Endothelial cell (in vitro differentiated cells): ENCODE measurements at regions not wholly inside any gene's neighbourhood (a gene's known extent, or its start where the extent isn't known, plus 50 kb on each side); places are given as distances from the start of the nearest gene placed in this dataset.

Experiments
- DNase-seq: peaks from one replicate; pipeline ENCODE4 v3.0.0; 2021; ENCODE audit warnings: low spot score
- H3K27ac Mint-ChIP-seq: one replicate; pipeline ENCODE4 v1.8.0; 2021; ENCODE audit warnings: mixed read lengths, inconsistent platforms; ENCODE audit not compliant: unreplicated experiment
- H3K27me3 Mint-ChIP-seq: one replicate; pipeline ENCODE4 v1.8.0; 2021; ENCODE audit warnings: mild to moderate bottlenecking, moderate library complexity, mixed read lengths, inconsistent platforms; ENCODE audit not compliant: unreplicated experiment
- H3K36me3 Mint-ChIP-seq: one replicate; pipeline ENCODE4 v1.8.0; 2021; ENCODE audit warnings: mild to moderate bottlenecking, low read depth, mixed read lengths, inconsistent platforms; ENCODE audit not compliant: unreplicated experiment
- H3K4me1 Mint-ChIP-seq: one replicate; pipeline ENCODE4 v1.8.0; 2021; ENCODE audit warnings: mild to moderate bottlenecking, mixed read lengths, inconsistent platforms; ENCODE audit not compliant: unreplicated experiment
- H3K4me3 Mint-ChIP-seq: one replicate; pipeline ENCODE4 v1.8.0; 2021; ENCODE audit warnings: mild to moderate bottlenecking, mixed read lengths, inconsistent platforms; ENCODE audit not compliant: unreplicated experiment
- H3K9me3 Mint-ChIP-seq: one replicate; pipeline ENCODE4 v1.8.0; 2021; ENCODE audit warnings: mixed read lengths, inconsistent platforms; ENCODE audit not compliant: unreplicated experiment
- CTCF ChIP-seq: fragments of 200-600 bp; sonication (generic); IDR thresholded peaks from one replicate; pipeline ENCODE4 v1.5.0; 2021; ENCODE audit warnings: antibody characterized with exemption; ENCODE audit not compliant: unreplicated experiment

GRCh38 chr5:56447232-56447631 lies 214.1 kb upstream of the ANKRD55 start:
- no peak for DNase-seq
- H3K4me3 Mint-ChIP-seq = no peak overlapping the region
- H3K9me3 Mint-ChIP-seq = no peaks in the 10 kb centered on the region
- H3K4me1 Mint-ChIP-seq = no peaks in the 10 kb centered on the region
- H3K27ac Mint-ChIP-seq = no peak overlapping the region
- H3K27me3 Mint-ChIP-seq = no peaks in the 10 kb centered on the region
- TF ChIP-seq CTCF = no peak
- H3K36me3 Mint-ChIP-seq = no peaks in the 10 kb centered on the region

GRCh38 chr5:56446728-56447127 lies 213.6 kb upstream of the ANKRD55 start:
- TF ChIP-seq CTCF = no peak
- H3K27ac Mint-ChIP-seq = no peak overlapping the region
- no peaks in the 10 kb centered on the region for H3K9me3 Mint-ChIP-seq
- DNase-seq = no peak
- H3K4me1 Mint-ChIP-seq = no peaks in the 10 kb centered on the region
- H3K36me3 Mint-ChIP-seq = no peaks in the 10 kb centered on the region
- H3K4me3 Mint-ChIP-seq = no peak overlapping the region
- H3K27me3 Mint-ChIP-seq = no peaks in the 10 kb centered on the region

- Mint-ChIP-seq H3K9me3 (no peaks in the 10 kb centered on the region), H3K4me3 (no peak overlapping the region), H3K4me1 (no peaks in the 10 kb centered on the region), H3K36me3 (no peaks in the 10 kb centered on the region), H3K27ac (no peak overlapping the region), H3K27me3 (no peaks in the 10 kb centered on the region)
- no peak for DNase-seq
- no peak for TF ChIP-seq CTCF
Measured at GRCh38 chr5:56443826-56444225, 210.7 kb upstream of the ANKRD55 start.

- no peak for DNase-seq
- no peak overlapping the region for H3K27ac Mint-ChIP-seq
- no peaks in the 10 kb centered on the region for H3K4me1 Mint-ChIP-seq
- no peak for TF ChIP-seq CTCF
- no peaks in the 10 kb centered on the region for H3K27me3 Mint-ChIP-seq
- H3K9me3 Mint-ChIP-seq = no peaks in the 10 kb centered on the region
- no peaks in the 10 kb centered on the region for H3K36me3 Mint-ChIP-seq
- H3K4me3 Mint-ChIP-seq = no peak overlapping the region
Measured at GRCh38 chr5:56440871-56441740, 208.0 kb upstream of the ANKRD55 start.

GRCh38 chr5:56434986-56435385 lies 201.9 kb upstream of the ANKRD55 start:
- H3K4me1 Mint-ChIP-seq = peaks cover 11% of the 10 kb centered on the region
- TF ChIP-seq CTCF = no peak
- H3K27me3 Mint-ChIP-seq = peaks cover 4% of the 10 kb centered on the region
- H3K36me3 Mint-ChIP-seq = no peaks in the 10 kb centered on the region
- no peak overlapping the region for H3K4me3 Mint-ChIP-seq
- H3K9me3 Mint-ChIP-seq = no peaks in the 10 kb centered on the region
- H3K27ac Mint-ChIP-seq = no peak overlapping the region
- DNase-seq = no peak
